Mucosa of descending colon (tissue), 3 donors: ENCODE measurements at regions not wholly inside any gene's neighbourhood (a gene's known extent, or its start where the extent isn't known, plus 50 kb on each side); places are given as distances from the start of the nearest gene placed in this dataset.

Experiments used
- ATAC-seq: fragments of 200-7000 bp; cut with Tn5 transposase; one replicate; pipeline ENCODE4 v1.9.1; 2020; ENCODE audit warnings: mild to moderate bottlenecking, moderate library complexity
- DNase-seq, 3 donors: peaks; one replicate each; pipeline ENCODE4 v3.0.0-alpha.2; 2020
- H3K36me3 ChIP-seq: fragments of 200-600 bp; one replicate; pipeline ENCODE4 v1.8.0; 2021; ENCODE audit warnings: low read depth, mild to moderate bottlenecking
- H3K4me1 ChIP-seq: fragments of 200-600 bp; one replicate; pipeline ENCODE4 v1.8.0; 2021; ENCODE audit warnings: low read depth, mild to moderate bottlenecking
- H3K4me3 ChIP-seq: fragments of 200-600 bp; one replicate; pipeline ENCODE4 v1.8.0; 2021; ENCODE audit warnings: mild to moderate bottlenecking
- H3K9me3 ChIP-seq: fragments of 200-600 bp; one replicate; pipeline ENCODE4 v1.8.0; 2021; ENCODE audit warnings: mild to moderate bottlenecking
- intact Hi-C, 2 donors: fragments of 100-400 bp; cut with DNase I in 1 of 2; cut with micrococcal nuclease in 1 of 2; formaldehyde crosslinking; loops; one replicate each; pipeline versions ENCODE4 v1.11.0 to v1.11.1; 2022; cut with DNase I, micrococcal nuclease
- TF ChIP-seq, protein P1 (sequence below): fragments of 200-600 bp; IDR thresholded peaks from one replicate; pipeline ENCODE4 v1.8.0; 2022; ENCODE audit warnings: antibody characterized with exemption, mild to moderate bottlenecking
- donor health status: DM: no; HTN: no; CAD: no; lungs with moderate emphysema.
- donor health status: DM: no; HTN: no; CAD: no.
- donor health status: DM: no; HTN: yes; CAD: no.

DNA sequence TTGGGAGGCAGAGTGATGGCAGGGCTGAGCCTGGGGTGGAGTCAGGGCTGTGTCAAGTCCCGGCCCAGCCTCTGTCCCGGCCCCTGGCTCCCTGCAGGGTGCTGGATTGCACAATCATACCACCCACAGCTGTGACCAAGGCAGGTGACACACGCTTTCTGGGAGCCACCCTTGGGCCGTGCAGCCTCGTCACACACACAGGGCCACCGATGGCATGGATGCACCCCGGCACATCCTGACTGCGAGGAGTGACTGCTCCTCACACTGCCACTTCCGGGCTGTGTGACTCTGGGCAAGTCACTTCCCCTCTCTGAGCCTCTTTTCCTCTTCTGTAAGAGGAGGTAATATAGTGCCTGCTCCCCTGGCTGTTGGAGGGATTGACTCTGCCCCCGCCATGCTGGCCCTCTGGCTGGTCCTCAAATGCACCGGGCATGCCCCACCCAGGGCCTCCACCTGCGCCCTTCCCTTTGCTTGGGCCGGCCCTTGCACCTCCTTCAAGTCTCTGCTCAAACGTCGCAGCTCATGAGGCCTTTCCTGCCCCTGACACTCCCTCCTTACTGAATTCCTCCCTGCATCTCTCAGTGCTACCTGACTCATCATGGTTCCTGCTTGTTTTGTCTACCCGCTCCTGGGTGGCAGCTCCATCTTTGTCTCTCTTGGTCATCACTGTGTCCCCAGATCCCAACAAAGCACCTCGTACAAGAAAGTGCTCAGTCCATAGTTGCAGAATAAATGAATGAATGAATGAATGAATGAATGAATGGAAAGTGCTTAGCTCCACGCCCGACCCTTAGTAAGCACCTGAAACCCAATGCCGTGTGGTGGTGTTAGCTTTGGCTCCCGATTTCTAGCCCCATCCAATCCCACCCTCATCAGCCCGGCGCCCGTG, 93.5 kb downstream of the CEBPB start:
- Histone ChIP-seq H3K4me3 (no peak overlapping the region), H3K36me3 (no peaks in the 10 kb centered on the region), H3K9me3 (no peaks in the 10 kb centered on the region), H3K4me1 (peaks cover 13% of the 10 kb centered on the region)
- intact Hi-C loops = loop anchor here in 1 of 2 donors (10.0 kb wide), 1 partner anchor 89 kb away; the partner anchor contains the start of gene CEBPB
- DNase-seq (peak in 2 of 3 donors; percentile 44 to 80), ATAC-seq (peak; percentile 68)
- TF ChIP-seq, protein P1, sequence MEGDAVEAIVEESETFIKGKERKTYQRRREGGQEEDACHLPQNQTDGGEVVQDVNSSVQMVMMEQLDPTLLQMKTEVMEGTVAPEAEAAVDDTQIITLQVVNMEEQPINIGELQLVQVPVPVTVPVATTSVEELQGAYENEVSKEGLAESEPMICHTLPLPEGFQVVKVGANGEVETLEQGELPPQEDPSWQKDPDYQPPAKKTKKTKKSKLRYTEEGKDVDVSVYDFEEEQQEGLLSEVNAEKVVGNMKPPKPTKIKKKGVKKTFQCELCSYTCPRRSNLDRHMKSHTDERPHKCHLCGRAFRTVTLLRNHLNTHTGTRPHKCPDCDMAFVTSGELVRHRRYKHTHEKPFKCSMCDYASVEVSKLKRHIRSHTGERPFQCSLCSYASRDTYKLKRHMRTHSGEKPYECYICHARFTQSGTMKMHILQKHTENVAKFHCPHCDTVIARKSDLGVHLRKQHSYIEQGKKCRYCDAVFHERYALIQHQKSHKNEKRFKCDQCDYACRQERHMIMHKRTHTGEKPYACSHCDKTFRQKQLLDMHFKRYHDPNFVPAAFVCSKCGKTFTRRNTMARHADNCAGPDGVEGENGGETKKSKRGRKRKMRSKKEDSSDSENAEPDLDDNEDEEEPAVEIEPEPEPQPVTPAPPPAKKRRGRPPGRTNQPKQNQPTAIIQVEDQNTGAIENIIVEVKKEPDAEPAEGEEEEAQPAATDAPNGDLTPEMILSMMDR = no peak

DNA sequence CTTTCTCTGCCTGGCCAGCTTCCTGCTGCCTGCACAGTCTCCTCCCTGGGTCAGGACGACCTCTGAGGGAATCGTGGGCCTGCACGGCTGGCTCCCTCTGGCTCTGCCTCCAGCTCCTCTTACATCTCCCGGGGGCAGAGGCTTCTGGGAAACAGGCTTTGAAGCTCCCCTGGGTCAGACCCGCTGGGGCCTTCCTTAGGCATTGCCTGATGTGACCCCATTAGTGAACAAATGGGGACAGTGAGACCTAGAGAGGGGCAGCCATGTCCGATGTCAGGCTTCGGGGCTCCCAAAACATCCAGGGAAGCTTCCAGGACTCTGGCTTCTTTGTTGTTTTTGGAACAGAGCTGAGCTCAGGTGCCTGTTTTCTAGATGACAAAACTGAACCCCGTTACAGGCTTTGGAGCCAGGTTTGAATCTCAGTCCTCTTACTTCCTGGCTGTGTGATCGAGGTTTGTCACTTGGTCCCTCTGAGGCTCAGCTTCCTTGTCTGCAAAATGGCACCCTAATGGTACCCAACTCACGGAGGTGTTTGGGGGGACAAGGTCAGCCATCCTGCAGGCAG, 94.3 kb downstream of the CEBPB start:
- H3K4me1 ChIP-seq = peaks cover 13% of the 10 kb centered on the region
- no peak overlapping the region for H3K4me3 ChIP-seq
- no peaks in the 10 kb centered on the region for H3K36me3 ChIP-seq
- DNase-seq (peak in 2 of 3 donors; percentile 33 to 61), ATAC-seq (no peak)
- H3K9me3 ChIP-seq = no peaks in the 10 kb centered on the region
- intact Hi-C loops = loop anchor here in 1 of 2 donors (10.0 kb wide), 1 partner anchor 90 kb away; the partner anchor contains the start of gene CEBPB
- TF ChIP-seq, protein P1 = no peak

DNA sequence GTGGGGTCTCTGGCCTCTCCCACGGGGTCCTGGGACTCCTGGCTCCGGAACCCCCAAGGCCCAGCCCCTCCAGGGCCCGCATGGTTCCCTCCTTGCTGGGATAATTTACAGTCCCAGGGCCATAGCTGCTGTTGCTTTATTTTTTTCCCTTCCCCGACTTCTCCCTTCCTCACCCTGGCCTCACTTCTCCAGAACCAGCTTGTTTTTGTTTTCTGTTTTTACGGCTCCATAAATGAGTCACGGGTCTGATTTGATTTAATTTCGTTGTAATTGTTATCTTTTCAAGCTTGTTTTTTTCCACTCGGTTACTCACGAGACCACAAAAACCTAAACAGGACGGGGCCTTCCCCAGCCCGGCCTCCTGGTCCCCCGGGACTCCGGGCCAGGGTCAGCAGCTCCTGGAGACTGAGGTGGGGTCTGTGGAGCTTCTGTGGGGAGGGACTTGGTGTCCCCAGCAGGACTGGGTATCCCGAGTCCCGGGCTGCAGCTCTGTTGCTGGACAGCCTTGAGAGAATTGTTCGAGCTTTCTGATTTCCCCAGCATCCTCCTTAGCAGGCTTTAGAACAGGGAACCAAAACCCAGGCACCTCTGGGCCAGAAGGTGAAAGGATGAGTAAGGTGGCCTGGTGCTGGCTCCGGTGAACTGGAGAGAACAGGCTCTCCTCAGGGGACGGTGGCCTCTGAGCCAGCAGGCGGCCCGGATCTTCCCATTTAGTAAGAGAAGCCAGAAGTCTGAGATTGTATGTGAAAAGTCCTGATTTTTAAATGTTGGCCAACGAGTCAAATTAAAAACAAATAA, 94.9 kb downstream of the CEBPB start:
- DNase-seq (peak in 2 of 3 donors; percentile 34 to 57), ATAC-seq (peak; percentile 9)
- H3K4me1 ChIP-seq = peaks cover 13% of the 10 kb centered on the region
- intact Hi-C loops = loop anchor here in 1 of 2 donors (10.0 kb wide), 1 partner anchor 91 kb away; the partner anchor contains the start of gene CEBPB
- TF ChIP-seq, protein P1 = no peak
- no peak overlapping the region for H3K4me3 ChIP-seq
- H3K9me3 ChIP-seq = no peaks in the 10 kb centered on the region
- no peaks in the 10 kb centered on the region for H3K36me3 ChIP-seq

DNA sequence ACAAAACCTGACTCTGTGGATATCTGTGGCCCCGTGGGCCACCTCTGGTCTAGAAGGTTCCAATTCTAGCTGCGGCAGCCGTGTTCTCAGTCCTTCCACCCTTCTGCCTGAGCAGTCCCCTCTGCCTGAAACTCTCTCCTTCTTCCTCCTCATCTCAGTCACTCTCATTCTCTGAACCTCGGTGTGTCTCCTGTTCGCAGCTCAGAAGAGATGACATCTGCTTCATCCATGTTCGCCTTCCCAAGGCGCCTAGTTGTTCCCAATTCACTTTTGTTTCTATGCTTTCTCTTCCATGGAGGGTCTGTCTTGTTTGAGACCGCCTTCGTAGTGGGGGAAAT, 95.5 kb downstream of the CEBPB start:
- intact Hi-C loops = loop anchor here in 1 of 2 donors (10.0 kb wide), 1 partner anchor 91 kb away; the partner anchor contains the start of gene CEBPB
- TF ChIP-seq, protein P1 = no peak
- ATAC-seq = no peak
- no peaks in the 10 kb centered on the region for H3K36me3 ChIP-seq
- peaks cover 13% of the 10 kb centered on the region for H3K4me1 ChIP-seq
- DNase-seq = no peak
- no peak overlapping the region for H3K4me3 ChIP-seq
- no peaks in the 10 kb centered on the region for H3K9me3 ChIP-seq

DNA sequence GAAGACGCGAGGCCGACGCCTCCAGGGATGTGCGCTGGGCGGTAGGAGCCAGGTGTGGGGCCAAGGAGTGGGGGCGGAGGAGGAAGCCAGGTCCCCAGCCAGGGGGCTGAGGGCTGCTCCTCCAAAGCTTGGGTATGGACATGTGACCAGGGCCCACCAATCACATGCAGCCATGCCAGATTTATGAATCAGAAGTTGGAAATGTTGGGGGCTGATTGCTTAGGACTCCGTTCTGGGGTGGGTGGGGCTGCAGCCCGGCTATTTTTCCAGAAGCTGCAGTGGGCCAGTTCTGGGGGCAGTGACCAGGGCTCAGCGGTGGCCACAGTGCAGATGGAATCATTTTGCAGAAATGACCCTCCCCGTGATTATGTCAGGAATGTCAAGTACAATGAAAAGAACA, 96.0 kb downstream of the CEBPB start:
- DNase-seq (peak in 1 of 3 donors; percentile 59), ATAC-seq (no peak)
- Histone ChIP-seq H3K36me3 (no peaks in the 10 kb centered on the region), H3K4me1 (peaks cover 13% of the 10 kb centered on the region), H3K4me3 (no peak overlapping the region), H3K9me3 (no peaks in the 10 kb centered on the region)
- intact Hi-C loops = loop anchor here in 1 of 2 donors (10.0 kb wide), 1 partner anchor 92 kb away; the partner anchor contains the start of gene CEBPB
- TF ChIP-seq, protein P1 = no peak
